ENCODE measurements at regions not wholly inside any gene's neighbourhood (a gene's known extent, or its start where the extent isn't known, plus 50 kb on each side); places are given as distances from the start of the nearest gene placed in this dataset.
"Not testable (repeated sequence)": the region's sequence is repeated elsewhere in the genome, so short reads cannot be mapped to it uniquely, and the experiment has no call there.

- not testable (repeated sequence) for DNase-seq
These were observed 127.9 kb downstream of the ARRDC4 start for GRCh38 chr15:98088307-98088945.

GRCh38 chr15:98089352-98089751 is 128.8 kb downstream of the ARRDC4 start:
- DNase-seq, result not testable (repeated sequence)

GRCh38 chr15:98097986-98098385 is 137.5 kb downstream of the ARRDC4 start:
- DNase-seq, result not testable (repeated sequence)

GRCh38 chr15:98100606-98101005 is 140.1 kb downstream of the ARRDC4 start:
- DNase-seq, result not testable (repeated sequence)

- DNase-seq, result no peak
These were observed 143.1 kb downstream of the ARRDC4 start for GRCh38 chr15:98103570-98103969.

- DNase-seq, result not testable (repeated sequence)
These were observed 144.1 kb downstream of the ARRDC4 start for GRCh38 chr15:98104386-98105151.

GRCh38 chr15:98106615-98107194 is 146.2 kb downstream of the ARRDC4 start:
- not testable (repeated sequence) for DNase-seq

- DNase-seq, result no peak
These were observed 151.3 kb downstream of the ARRDC4 start for GRCh38 chr15:98111806-98112205.

- no peak for DNase-seq
These were observed 152.8 kb downstream of the ARRDC4 start for GRCh38 chr15:98113327-98113726.

GRCh38 chr15:98120561-98120960 is 160.1 kb downstream of the ARRDC4 start:
- DNase-seq, result no peak

GRCh38 chr15:98121536-98121935 is 161.0 kb downstream of the ARRDC4 start:
- DNase-seq, result no peak

GRCh38 chr15:98121957-98122356 is 161.5 kb downstream of the ARRDC4 start:
- no peak for DNase-seq

GRCh38 chr15:98123297-98123696 is 162.8 kb downstream of the ARRDC4 start:
- DNase-seq, result no peak

GRCh38 chr15:98123834-98124233 is 163.3 kb downstream of the ARRDC4 start:
- DNase-seq, result no peak

GRCh38 chr15:98124581-98124980 is 164.1 kb downstream of the ARRDC4 start:
- no peak for DNase-seq

GRCh38 chr15:98126326-98127085 is 166.0 kb downstream of the ARRDC4 start:
- no peak for DNase-seq

- no peak for DNase-seq
These were observed 167.1 kb downstream of the ARRDC4 start for GRCh38 chr15:98127586-98127985.

GRCh38 chr15:98131924-98132323 is 171.4 kb downstream of the ARRDC4 start:
- DNase-seq, result no peak

GRCh38 chr15:98134905-98135304 is 174.4 kb downstream of the ARRDC4 start:
- no peak for DNase-seq

- DNase-seq, result no peak
These were observed 178.4 kb downstream of the ARRDC4 start for GRCh38 chr15:98138910-98139309.

- DNase-seq, result no peak
These were observed 178.8 kb downstream of the ARRDC4 start for GRCh38 chr15:98139337-98139736.

GRCh38 chr15:98142572-98142971 is 182.1 kb downstream of the ARRDC4 start:
- no peak for DNase-seq

GRCh38 chr15:98143116-98143515 is 182.6 kb downstream of the ARRDC4 start:
- no peak for DNase-seq

Measured in activated CD4-positive, CD25-positive, alpha-beta regulatory T cell treated with anti-CD3 and anti-CD28 coated beads, Interleukin-2, amount 50 U/mL, for 72 hours (primary cell).